ENCODE measurements at regions not wholly inside any gene's neighbourhood (a gene's known extent, or its start where the extent isn't known, plus 50 kb on each side); places are given as distances from the start of the nearest gene placed in this dataset.
"Not testable (repeated sequence)": the region's sequence is repeated elsewhere in the genome, so short reads cannot be mapped to it uniquely, and the experiment has no call there.

- H3K18ac ChIP-seq (ENCODE audit: low read length) = no peak overlapping the region
Observed at GRCh38 chr4:97300561-97300960, 842.7 kb downstream of the STPG2 start.

GRCh38 chr4:97305351-97305750, 837.9 kb downstream of the STPG2 start:
- Histone ChIP-seq H3K4me2 (ENCODE audit: low read length) (no peak overlapping the region), H2AK5ac (ENCODE audit: low read length) (no peak overlapping the region), H3K56ac (ENCODE audit: low read length) (no peak overlapping the region), H4K8ac (ENCODE audit: low read depth, low read length) (no peak overlapping the region), H3K18ac (ENCODE audit: low read length) (no peak overlapping the region), H3K79me2 (ENCODE audit: control insufficient read depth, insufficient read depth, low read length) (no peaks in the 10 kb centered on the region), H3K23ac (ENCODE audit: low read length) (no peak overlapping the region), H3K79me1 (ENCODE audit: low read length) (no peaks in the 10 kb centered on the region), H2BK5ac (ENCODE audit: low read length) (no peak overlapping the region), H2BK15ac (replicated peaks; ENCODE audit: low read depth) (no peak overlapping the region), H2BK120ac (ENCODE audit: low read depth, low read length) (no peak overlapping the region), H3K9ac (ENCODE audit: low read length) (no peak overlapping the region), H4K5ac (ENCODE audit: low read length) (no peak overlapping the region), H3K36me3 (ENCODE audit: control insufficient read depth, insufficient read depth, low read length) (no peaks in the 10 kb centered on the region), H3K4me3 (ENCODE audit: low read length) (no peak overlapping the region), H3K27me3 (ENCODE audit: insufficient read depth, low read length, poor library complexity) (no peaks in the 10 kb centered on the region), H3K4me1 (ENCODE audit: control insufficient read depth, low read depth, low read length) (no peaks in the 10 kb centered on the region), H3K27ac (ENCODE audit: low read depth, low read length) (no peak overlapping the region), H3K4ac (ENCODE audit: low read depth, low read length) (no peak overlapping the region)
- WGBS (ENCODE audit: extremely low coverage, insufficient coverage, low lambda C conversion rate) = no CpG with 5 or more reads among the region's 2 CpGs
- DNase-seq = no peak

More at GRCh38 chr4:97300561-97300960, 842.7 kb downstream of the STPG2 start:
- no peak overlapping the region for H3K27ac ChIP-seq (ENCODE audit: low read depth, low read length)
- H4K5ac ChIP-seq (ENCODE audit: low read length) = no peak overlapping the region
- no peaks in the 10 kb centered on the region for H3K4me1 ChIP-seq (ENCODE audit: control insufficient read depth, low read depth, low read length)
- DNase-seq = peak; percentile 28
- no peak overlapping the region for H3K4ac ChIP-seq (ENCODE audit: low read depth, low read length)
- no peak overlapping the region for H3K9ac ChIP-seq (ENCODE audit: low read length)
- H3K79me2 ChIP-seq (ENCODE audit: control insufficient read depth, insufficient read depth, low read length) = no peaks in the 10 kb centered on the region
- H3K36me3 ChIP-seq (ENCODE audit: control insufficient read depth, insufficient read depth, low read length) = no peaks in the 10 kb centered on the region
- H3K4me2 ChIP-seq (ENCODE audit: low read length) = no peak overlapping the region
- no peak overlapping the region for H3K23ac ChIP-seq (ENCODE audit: low read length)
- H3K4me3 ChIP-seq (ENCODE audit: low read length) = no peak overlapping the region
- H2AK5ac ChIP-seq (ENCODE audit: low read length) = no peak overlapping the region
- no peak overlapping the region for H2BK120ac ChIP-seq (ENCODE audit: low read depth, low read length)
- no peaks in the 10 kb centered on the region for H3K27me3 ChIP-seq (ENCODE audit: insufficient read depth, low read length, poor library complexity)
- no CpG with 5 or more reads among the region's 2 CpGs for WGBS (ENCODE audit: extremely low coverage, insufficient coverage, low lambda C conversion rate)
- no peaks in the 10 kb centered on the region for H3K79me1 ChIP-seq (ENCODE audit: low read length)
- no peak overlapping the region for H2BK15ac ChIP-seq (replicated peaks; ENCODE audit: low read depth)
- H2BK5ac ChIP-seq (ENCODE audit: low read length) = no peak overlapping the region
- no peak overlapping the region for H3K56ac ChIP-seq (ENCODE audit: low read length)
- H4K8ac ChIP-seq (ENCODE audit: low read depth, low read length) = no peak overlapping the region

- Histone ChIP-seq H3K56ac (ENCODE audit: low read length) (no peak overlapping the region), H3K36me3 (ENCODE audit: control insufficient read depth, insufficient read depth, low read length) (no peaks in the 10 kb centered on the region), H3K18ac (ENCODE audit: low read length) (no peak overlapping the region), H3K27me3 (ENCODE audit: insufficient read depth, low read length, poor library complexity) (no peaks in the 10 kb centered on the region), H3K4me3 (ENCODE audit: low read length) (no peak overlapping the region), H3K79me1 (ENCODE audit: low read length) (no peaks in the 10 kb centered on the region), H3K4me1 (ENCODE audit: control insufficient read depth, low read depth, low read length) (no peaks in the 10 kb centered on the region), H3K79me2 (ENCODE audit: control insufficient read depth, insufficient read depth, low read length) (no peaks in the 10 kb centered on the region), H3K27ac (ENCODE audit: low read depth, low read length) (no peak overlapping the region), H3K9ac (ENCODE audit: low read length) (no peak overlapping the region), H3K23ac (ENCODE audit: low read length) (no peak overlapping the region), H4K8ac (ENCODE audit: low read depth, low read length) (no peak overlapping the region), H3K4ac (ENCODE audit: low read depth, low read length) (no peak overlapping the region), H2AK5ac (ENCODE audit: low read length) (no peak overlapping the region), H3K4me2 (ENCODE audit: low read length) (no peak overlapping the region), H2BK15ac (replicated peaks; ENCODE audit: low read depth) (no peak overlapping the region), H2BK120ac (ENCODE audit: low read depth, low read length) (no peak overlapping the region), H4K5ac (ENCODE audit: low read length) (no peak overlapping the region), H2BK5ac (ENCODE audit: low read length) (no peak overlapping the region)
- no peak for DNase-seq
Observed at GRCh38 chr4:97309121-97309520, 834.2 kb downstream of the STPG2 start.

GRCh38 chr4:97317201-97317600, 826.1 kb downstream of the STPG2 start:
- H3K4me3 ChIP-seq (ENCODE audit: low read length) = no peak overlapping the region
- H3K4me2 ChIP-seq (ENCODE audit: low read length) = no peak overlapping the region
- H3K79me2 ChIP-seq (ENCODE audit: control insufficient read depth, insufficient read depth, low read length) = no peaks in the 10 kb centered on the region
- H3K18ac ChIP-seq (ENCODE audit: low read length) = no peak overlapping the region
- WGBS (ENCODE audit: extremely low coverage, insufficient coverage, low lambda C conversion rate) = no CpG with 5 or more reads among the region's 2 CpGs
- H3K27ac ChIP-seq (ENCODE audit: low read depth, low read length) = no peak overlapping the region
- peaks cover 2% of the 10 kb centered on the region for H3K4me1 ChIP-seq (ENCODE audit: control insufficient read depth, low read depth, low read length)
- H3K27me3 ChIP-seq (ENCODE audit: insufficient read depth, low read length, poor library complexity) = no peaks in the 10 kb centered on the region
- no peak for DNase-seq
- no peak overlapping the region for H3K9ac ChIP-seq (ENCODE audit: low read length)
- H2BK120ac ChIP-seq (ENCODE audit: low read depth, low read length) = no peak overlapping the region
- H2BK5ac ChIP-seq (ENCODE audit: low read length) = no peak overlapping the region
- no peaks in the 10 kb centered on the region for H3K36me3 ChIP-seq (ENCODE audit: control insufficient read depth, insufficient read depth, low read length)
- H4K8ac ChIP-seq (ENCODE audit: low read depth, low read length) = no peak overlapping the region
- no peak overlapping the region for H3K56ac ChIP-seq (ENCODE audit: low read length)
- H3K4ac ChIP-seq (ENCODE audit: low read depth, low read length) = no peak overlapping the region
- H2AK5ac ChIP-seq (ENCODE audit: low read length) = no peak overlapping the region
- no peak overlapping the region for H3K23ac ChIP-seq (ENCODE audit: low read length)
- no peak overlapping the region for H4K5ac ChIP-seq (ENCODE audit: low read length)
- H2BK15ac ChIP-seq (replicated peaks; ENCODE audit: low read depth) = no peak overlapping the region
- H3K79me1 ChIP-seq (ENCODE audit: low read length) = no peaks in the 10 kb centered on the region

- Histone ChIP-seq H3K36me3 (ENCODE audit: control insufficient read depth, insufficient read depth, low read length) (no peaks in the 10 kb centered on the region), H3K4me2 (ENCODE audit: low read length) (no peak overlapping the region), H3K56ac (ENCODE audit: low read length) (no peak overlapping the region), H4K5ac (ENCODE audit: low read length) (no peak overlapping the region), H3K27me3 (ENCODE audit: insufficient read depth, low read length, poor library complexity) (no peaks in the 10 kb centered on the region), H2BK120ac (ENCODE audit: low read depth, low read length) (no peak overlapping the region), H3K27ac (ENCODE audit: low read depth, low read length) (no peak overlapping the region), H4K8ac (ENCODE audit: low read depth, low read length) (no peak overlapping the region), H2BK15ac (replicated peaks; ENCODE audit: low read depth) (no peak overlapping the region), H3K4me3 (ENCODE audit: low read length) (no peak overlapping the region), H3K4me1 (ENCODE audit: control insufficient read depth, low read depth, low read length) (peaks cover 2% of the 10 kb centered on the region), H3K79me1 (ENCODE audit: low read length) (no peaks in the 10 kb centered on the region), H2AK5ac (ENCODE audit: low read length) (no peak overlapping the region), H3K4ac (ENCODE audit: low read depth, low read length) (no peak overlapping the region), H3K9ac (ENCODE audit: low read length) (no peak overlapping the region), H3K18ac (ENCODE audit: low read length) (no peak overlapping the region), H2BK5ac (ENCODE audit: low read length) (no peak overlapping the region), H3K79me2 (ENCODE audit: control insufficient read depth, insufficient read depth, low read length) (no peaks in the 10 kb centered on the region), H3K23ac (ENCODE audit: low read length) (no peak overlapping the region)
- peak; percentile 50 for DNase-seq
- no CpG with 5 or more reads among the region's 2 CpGs for WGBS (ENCODE audit: extremely low coverage, insufficient coverage, low lambda C conversion rate)
Observed at GRCh38 chr4:97317671-97318070, 825.6 kb downstream of the STPG2 start.

- not testable (repeated sequence) for H4K5ac ChIP-seq (ENCODE audit: low read length); H2BK5ac ChIP-seq (ENCODE audit: low read length); H3K4ac ChIP-seq (ENCODE audit: low read depth, low read length); H3K27me3 ChIP-seq (ENCODE audit: insufficient read depth, low read length, poor library complexity); H3K4me1 ChIP-seq (ENCODE audit: control insufficient read depth, low read depth, low read length); H3K27ac ChIP-seq (ENCODE audit: low read depth, low read length); H3K4me2 ChIP-seq (ENCODE audit: low read length); H3K18ac ChIP-seq (ENCODE audit: low read length); H4K8ac ChIP-seq (ENCODE audit: low read depth, low read length); H2BK120ac ChIP-seq (ENCODE audit: low read depth, low read length); H2AK5ac ChIP-seq (ENCODE audit: low read length); H3K4me3 ChIP-seq (ENCODE audit: low read length); H3K79me1 ChIP-seq (ENCODE audit: low read length); H2BK15ac ChIP-seq (replicated peaks; ENCODE audit: low read depth); H3K23ac ChIP-seq (ENCODE audit: low read length); H3K9ac ChIP-seq (ENCODE audit: low read length); DNase-seq; H3K79me2 ChIP-seq (ENCODE audit: control insufficient read depth, insufficient read depth, low read length); H3K36me3 ChIP-seq (ENCODE audit: control insufficient read depth, insufficient read depth, low read length); H3K56ac ChIP-seq (ENCODE audit: low read length)
- WGBS (ENCODE audit: extremely low coverage, insufficient coverage, low lambda C conversion rate) = no CpG with 5 or more reads among the region's 1 CpG
Observed at GRCh38 chr4:97325751-97326150, 817.5 kb downstream of the STPG2 start.
